ENCODE measurements at regions not wholly inside any gene's neighbourhood (a gene's known extent, or its start where the extent isn't known, plus 50 kb on each side); places are given as distances from the start of the nearest gene placed in this dataset.

- no peaks in the 10 kb centered on the region for H3K27me3 Mint-ChIP-seq
- Histone ChIP-seq H3K27ac (ENCODE audit: low read depth, low read length) (no peak overlapping the region), H3K4me1 (ENCODE audit: insufficient read depth, low read length) (no peaks in the 10 kb centered on the region), H3K9me3 (ENCODE audit: low read length) (no peaks in the 10 kb centered on the region), H3K36me3 (ENCODE audit: insufficient read depth, low read length) (no peaks in the 10 kb centered on the region), H3K4me3 (ENCODE audit: low read length) (no peak overlapping the region), H3K27me3 (ENCODE audit: insufficient read depth, low read length, poor library complexity, severe bottlenecking) (no peaks in the 10 kb centered on the region)
- H3K36me3 Mint-ChIP-seq, result no peaks in the 10 kb centered on the region
- POLR2A ChIA-PET, result no interaction called here
- no peak overlapping the region for H3K27ac Mint-ChIP-seq
- CTCF ChIA-PET, result no interaction called here
- no peak for DNase-seq
- H3K4me3 Mint-ChIP-seq, result no peak overlapping the region
- H3K9me3 Mint-ChIP-seq, result peaks cover 7 to 46% (median 31%) of the 10 kb centered on the region in 5 donors
- no peaks in the 10 kb centered on the region for H3K4me1 Mint-ChIP-seq
Observed at GRCh38 chrX:8272821-8273220, 101.8 kb upstream of the VCX2 start.

DNA sequence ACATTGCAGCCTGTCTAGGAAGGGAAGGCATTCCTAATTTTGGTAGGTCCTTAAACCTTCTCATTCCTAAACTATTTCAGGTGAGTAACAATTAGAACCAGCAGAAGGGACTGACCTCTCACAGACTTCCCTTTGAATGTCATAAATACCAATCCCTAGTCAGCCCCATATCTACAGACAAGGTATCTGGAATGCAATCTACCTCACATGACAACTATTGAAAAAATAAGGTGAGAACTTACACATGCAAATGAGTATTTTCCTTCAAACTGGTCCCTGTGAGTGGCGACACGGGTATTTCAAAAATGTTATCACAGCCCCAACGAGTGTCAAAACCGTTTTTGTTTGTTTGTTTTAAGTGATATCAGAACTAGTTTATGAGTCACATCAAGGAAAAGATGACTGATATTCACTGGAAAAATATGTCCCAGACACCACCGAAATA, 102.4 kb upstream of the VCX2 start:
- no peak for DNase-seq
- Mint-ChIP-seq H3K4me3 (no peak overlapping the region), H3K9me3 (peaks cover under 1 to 45% (median 26%) of the 10 kb centered on the region in 5 donors), H3K27me3 (no peaks in the 10 kb centered on the region), H3K27ac (no peak overlapping the region), H3K36me3 (no peaks in the 10 kb centered on the region), H3K4me1 (no peaks in the 10 kb centered on the region)
- Histone ChIP-seq H3K27ac (ENCODE audit: low read depth, low read length) (no peak overlapping the region), H3K27me3 (ENCODE audit: insufficient read depth, low read length, poor library complexity, severe bottlenecking) (no peaks in the 10 kb centered on the region), H3K4me1 (ENCODE audit: insufficient read depth, low read length) (no peaks in the 10 kb centered on the region), H3K9me3 (ENCODE audit: low read length) (no peaks in the 10 kb centered on the region), H3K36me3 (ENCODE audit: insufficient read depth, low read length) (no peaks in the 10 kb centered on the region), H3K4me3 (ENCODE audit: low read length) (no peak overlapping the region)
- CTCF ChIA-PET, result no interaction called here
- POLR2A ChIA-PET, result no interaction called here

GRCh38 chrX:8274170-8274569, 103.1 kb upstream of the VCX2 start:
- Mint-ChIP-seq H3K27me3 (no peaks in the 10 kb centered on the region), H3K4me3 (no peak overlapping the region), H3K9me3 (peaks cover 0 to 46% (median 26%) of the 10 kb centered on the region in 5 donors), H3K36me3 (no peaks in the 10 kb centered on the region), H3K27ac (no peak overlapping the region), H3K4me1 (no peaks in the 10 kb centered on the region)
- Histone ChIP-seq H3K27ac (ENCODE audit: low read depth, low read length) (no peak overlapping the region), H3K36me3 (ENCODE audit: insufficient read depth, low read length) (no peaks in the 10 kb centered on the region), H3K27me3 (ENCODE audit: insufficient read depth, low read length, poor library complexity, severe bottlenecking) (no peaks in the 10 kb centered on the region), H3K4me1 (ENCODE audit: insufficient read depth, low read length) (no peaks in the 10 kb centered on the region), H3K4me3 (ENCODE audit: low read length) (no peak overlapping the region), H3K9me3 (ENCODE audit: low read length) (no peaks in the 10 kb centered on the region)
- ChIA-PET CTCF (no interaction called here), POLR2A (no interaction called here)
- DNase-seq, result no peak

DNA sequence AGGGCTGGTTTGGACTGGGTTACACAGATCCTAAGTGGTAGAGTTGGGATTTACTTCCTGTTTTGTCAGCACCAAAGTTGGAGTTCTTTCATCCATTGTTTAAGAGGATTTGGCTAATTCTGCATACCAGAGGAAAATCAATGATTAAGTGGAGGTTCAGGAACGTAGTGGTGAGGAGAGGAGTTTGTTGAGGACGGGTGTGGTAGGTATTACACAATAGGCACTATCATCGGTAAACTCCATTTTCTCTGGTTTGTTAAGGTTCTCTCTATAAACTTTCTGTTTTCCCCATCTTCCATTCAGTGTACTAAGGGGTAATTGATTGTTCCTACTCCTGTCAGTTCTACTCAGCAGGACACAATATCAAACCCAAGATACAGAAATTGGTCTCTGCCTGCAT, 107.5 kb upstream of the VCX2 start:
- H3K9me3 ChIP-seq (ENCODE audit: low read length), result no peaks in the 10 kb centered on the region
- no peaks in the 10 kb centered on the region for H3K4me1 Mint-ChIP-seq
- POLR2A ChIA-PET, result no interaction called here
- no peak overlapping the region for H3K27ac ChIP-seq (ENCODE audit: low read depth, low read length)
- H3K36me3 Mint-ChIP-seq, result no peaks in the 10 kb centered on the region
- peaks cover 0 to 34% (median 16%) of the 10 kb centered on the region in 5 donors for H3K9me3 Mint-ChIP-seq
- H3K27ac Mint-ChIP-seq, result no peak overlapping the region
- H3K36me3 ChIP-seq (ENCODE audit: insufficient read depth, low read length), result no peaks in the 10 kb centered on the region
- H3K4me3 Mint-ChIP-seq, result no peak overlapping the region
- DNase-seq, result no peak
- H3K27me3 Mint-ChIP-seq, result no peaks in the 10 kb centered on the region
- H3K4me3 ChIP-seq (ENCODE audit: low read length), result no peak overlapping the region
- CTCF ChIA-PET, result no interaction called here
- H3K27me3 ChIP-seq (ENCODE audit: insufficient read depth, low read length, poor library complexity, severe bottlenecking), result no peaks in the 10 kb centered on the region
- no peaks in the 10 kb centered on the region for H3K4me1 ChIP-seq (ENCODE audit: insufficient read depth, low read length)

DNA sequence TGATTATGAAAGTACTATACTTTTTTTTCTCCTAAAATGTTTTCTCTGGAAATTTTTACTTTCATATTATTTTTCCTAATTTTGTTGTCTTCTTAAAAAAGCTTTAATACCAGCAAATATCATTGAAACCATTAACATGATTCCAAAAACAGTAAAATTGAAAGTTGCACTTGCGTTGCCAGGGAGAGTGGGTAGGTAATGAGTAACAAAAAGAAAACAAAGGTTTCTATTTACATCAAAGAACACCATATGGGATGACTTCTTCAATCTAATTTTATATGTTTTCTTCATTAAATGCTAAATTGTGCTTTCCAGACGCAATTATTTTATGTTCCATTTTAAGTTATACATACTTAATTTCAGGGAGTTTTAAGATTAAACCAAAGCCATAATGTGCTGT, 108.3 kb upstream of the VCX2 start:
- H3K4me1 ChIP-seq (ENCODE audit: insufficient read depth, low read length), result no peaks in the 10 kb centered on the region
- POLR2A ChIA-PET, result no interaction called here
- CTCF ChIA-PET, result no interaction called here
- no peak overlapping the region for H3K4me3 ChIP-seq (ENCODE audit: low read length)
- no peaks in the 10 kb centered on the region for H3K27me3 ChIP-seq (ENCODE audit: insufficient read depth, low read length, poor library complexity, severe bottlenecking)
- Mint-ChIP-seq H3K27me3 (no peaks in the 10 kb centered on the region), H3K27ac (no peak overlapping the region), H3K4me3 (no peak overlapping the region), H3K36me3 (no peaks in the 10 kb centered on the region), H3K4me1 (no peaks in the 10 kb centered on the region), H3K9me3 (peaks cover 0 to 31% (median 16%) of the 10 kb centered on the region in 5 donors)
- no peak overlapping the region for H3K27ac ChIP-seq (ENCODE audit: low read depth, low read length)
- H3K36me3 ChIP-seq (ENCODE audit: insufficient read depth, low read length), result no peaks in the 10 kb centered on the region
- no peak for DNase-seq
- H3K9me3 ChIP-seq (ENCODE audit: low read length), result no peaks in the 10 kb centered on the region

DNA sequence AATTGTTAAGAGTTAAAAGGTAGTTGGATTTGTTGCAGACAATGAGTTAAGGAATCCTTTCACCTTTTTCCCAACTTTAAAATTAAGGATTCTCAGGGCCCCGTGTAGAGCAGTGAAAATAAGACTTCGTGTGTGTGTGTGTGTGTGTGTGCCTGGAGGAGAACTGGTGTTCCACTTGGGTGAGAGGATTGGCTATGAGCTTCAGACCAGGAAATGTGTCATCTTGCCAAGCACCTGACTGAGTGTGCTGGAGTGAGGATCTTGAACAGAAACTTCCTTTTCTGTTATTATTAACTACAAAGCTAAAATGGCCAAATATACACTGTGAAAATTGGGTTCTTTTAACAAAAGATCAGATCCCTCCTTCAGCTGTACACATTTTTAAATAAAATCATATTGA, 113.1 kb upstream of the VCX2 start:
- no peaks in the 10 kb centered on the region for H3K27me3 ChIP-seq (ENCODE audit: insufficient read depth, low read length, poor library complexity, severe bottlenecking)
- H3K27me3 Mint-ChIP-seq, result no peaks in the 10 kb centered on the region
- DNase-seq, result no peak
- no peaks in the 10 kb centered on the region for H3K36me3 Mint-ChIP-seq
- H3K4me1 ChIP-seq (ENCODE audit: insufficient read depth, low read length), result no peaks in the 10 kb centered on the region
- POLR2A ChIA-PET, result no interaction called here
- no peaks in the 10 kb centered on the region for H3K4me1 Mint-ChIP-seq
- H3K27ac ChIP-seq (ENCODE audit: low read depth, low read length), result no peak overlapping the region
- CTCF ChIA-PET, result no interaction called here
- no peaks in the 10 kb centered on the region for H3K36me3 ChIP-seq (ENCODE audit: insufficient read depth, low read length)
- H3K9me3 Mint-ChIP-seq, result peaks cover 0 to 25% (median 6%) of the 10 kb centered on the region in 5 donors
- no peak overlapping the region for H3K4me3 Mint-ChIP-seq
- no peak overlapping the region for H3K27ac Mint-ChIP-seq
- H3K9me3 ChIP-seq (ENCODE audit: low read length), result no peaks in the 10 kb centered on the region
- H3K4me3 ChIP-seq (ENCODE audit: low read length), result no peak overlapping the region

- H3K36me3 ChIP-seq (ENCODE audit: insufficient read depth, low read length), result no peaks in the 10 kb centered on the region
- no peaks in the 10 kb centered on the region for H3K4me1 Mint-ChIP-seq
- H3K4me1 ChIP-seq (ENCODE audit: insufficient read depth, low read length), result no peaks in the 10 kb centered on the region
- DNase-seq, result no peak
- no peak overlapping the region for H3K4me3 ChIP-seq (ENCODE audit: low read length)
- CTCF ChIA-PET, result no interaction called here
- H3K27me3 ChIP-seq (ENCODE audit: insufficient read depth, low read length, poor library complexity, severe bottlenecking), result no peaks in the 10 kb centered on the region
- no peak overlapping the region for H3K27ac Mint-ChIP-seq
- H3K9me3 ChIP-seq (ENCODE audit: low read length), result no peaks in the 10 kb centered on the region
- no peaks in the 10 kb centered on the region for H3K27me3 Mint-ChIP-seq
- no peak overlapping the region for H3K4me3 Mint-ChIP-seq
- peaks cover 8 to 36% (median 31%) of the 10 kb centered on the region in 5 donors for H3K9me3 Mint-ChIP-seq
- H3K36me3 Mint-ChIP-seq, result no peaks in the 10 kb centered on the region
- no peak overlapping the region for H3K27ac ChIP-seq (ENCODE audit: low read depth, low read length)
- POLR2A ChIA-PET, result no interaction called here
Observed at GRCh38 chrX:8288590-8288989, 117.5 kb upstream of the VCX2 start.

DNA sequence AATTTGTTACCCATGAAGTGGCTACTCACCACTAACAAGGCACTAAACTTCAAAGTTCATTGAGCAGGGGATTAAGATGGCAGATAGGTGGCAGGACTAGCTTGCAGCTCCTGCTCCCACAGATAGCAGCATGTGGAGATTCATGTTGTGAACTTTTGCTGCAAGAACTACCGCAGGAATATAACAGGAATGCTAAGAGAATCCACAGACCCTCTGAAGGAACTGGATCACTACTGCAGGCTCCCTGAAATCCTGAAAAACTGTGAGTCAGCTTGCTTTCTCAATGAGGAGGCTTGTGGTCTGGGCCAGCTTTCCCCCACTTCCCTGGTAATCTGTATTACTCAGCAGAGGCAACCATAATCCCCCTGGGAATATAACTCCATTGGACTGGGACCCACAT, 118.5 kb upstream of the VCX2 start:
- ChIA-PET POLR2A (no interaction called here), CTCF (no interaction called here)
- no peak overlapping the region for H3K27ac Mint-ChIP-seq
- no peaks in the 10 kb centered on the region for H3K36me3 ChIP-seq (ENCODE audit: insufficient read depth, low read length)
- H3K4me1 ChIP-seq (ENCODE audit: insufficient read depth, low read length), result no peaks in the 10 kb centered on the region
- H3K27me3 ChIP-seq (ENCODE audit: insufficient read depth, low read length, poor library complexity, severe bottlenecking), result no peaks in the 10 kb centered on the region
- H3K9me3 ChIP-seq (ENCODE audit: low read length), result no peaks in the 10 kb centered on the region
- no peak for DNase-seq
- H3K4me1 Mint-ChIP-seq, result no peaks in the 10 kb centered on the region
- H3K27ac ChIP-seq (ENCODE audit: low read depth, low read length), result no peak overlapping the region
- no peak overlapping the region for H3K4me3 Mint-ChIP-seq
- no peak overlapping the region for H3K4me3 ChIP-seq (ENCODE audit: low read length)
- peaks cover 11 to 39% (median 35%) of the 10 kb centered on the region in 5 donors for H3K9me3 Mint-ChIP-seq
- no peaks in the 10 kb centered on the region for H3K36me3 Mint-ChIP-seq
- H3K27me3 Mint-ChIP-seq, result no peaks in the 10 kb centered on the region

- H3K27ac ChIP-seq (ENCODE audit: low read depth, low read length), result no peak overlapping the region
- Mint-ChIP-seq H3K27me3 (peaks cover 0 to 1% of the 10 kb centered on the region in 2 donors), H3K4me1 (no peaks in the 10 kb centered on the region), H3K27ac (no peak overlapping the region), H3K4me3 (no peak overlapping the region), H3K9me3 (peaks cover 12 to 44% (median 28%) of the 10 kb centered on the region in 5 donors), H3K36me3 (peaks cover 0 to under 1% (median 0%) of the 10 kb centered on the region in 3 donors)
- CTCF ChIA-PET, result no interaction called here
- no peak for DNase-seq
- no peak overlapping the region for H3K4me3 ChIP-seq (ENCODE audit: low read length)
- no peaks in the 10 kb centered on the region for H3K36me3 ChIP-seq (ENCODE audit: insufficient read depth, low read length)
- H3K9me3 ChIP-seq (ENCODE audit: low read length), result no peaks in the 10 kb centered on the region
- no peaks in the 10 kb centered on the region for H3K27me3 ChIP-seq (ENCODE audit: insufficient read depth, low read length, poor library complexity, severe bottlenecking)
- POLR2A ChIA-PET, result no interaction called here
- no peaks in the 10 kb centered on the region for H3K4me1 ChIP-seq (ENCODE audit: insufficient read depth, low read length)
Observed at GRCh38 chrX:8297766-8298165, 126.7 kb upstream of the VCX2 start.

All from CD8-positive, alpha-beta memory T cell (primary cell).